DOHH2 (cell line): ENCODE measurements at regions not wholly inside any gene's neighbourhood (a gene's known extent, or its start where the extent isn't known, plus 50 kb on each side); places are given as distances from the start of the nearest gene placed in this dataset.

Source experiments
- EZH2phosphoT487 ChIP-seq: fragments of 200-600 bp; sonication (generic); IDR thresholded peaks from 2 replicates; pipeline ENCODE4 v1.6.1; 2017; ENCODE audit warnings: borderline replicate concordance, mild to moderate bottlenecking, antibody characterized with exemption, low read length, moderate library complexity, mixed read lengths
- TF ChIP-seq, protein P1 (sequence below): fragments of 200-600 bp; sonication (generic); IDR thresholded peaks from one replicate; pipeline ENCODE4 v1.5.1; 2014; ENCODE audit warnings: antibody characterized with exemption, mild to moderate bottlenecking, low read depth, low read length; ENCODE audit not compliant: poor library complexity, severe bottlenecking

DNA sequence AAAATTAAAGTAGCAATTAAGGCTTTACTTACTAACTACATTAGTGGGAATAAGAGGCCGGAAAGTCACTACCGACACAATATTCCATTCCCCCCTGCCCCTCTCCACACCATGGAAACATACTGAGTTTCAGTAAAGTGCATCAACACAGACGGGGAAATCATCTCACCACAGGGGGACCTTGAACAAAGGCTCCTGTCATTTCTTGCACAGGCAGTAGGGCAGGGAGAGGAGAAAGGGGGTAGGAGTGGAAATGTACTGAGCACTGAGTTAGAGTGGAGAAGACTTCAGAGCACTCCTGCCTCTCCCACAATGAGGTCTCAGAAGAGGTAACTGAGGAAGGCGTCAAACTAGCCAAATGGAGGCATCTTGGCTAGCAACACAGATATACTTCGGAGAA is 1426.9 kb upstream of the EYS start:
- TF ChIP-seq, protein P1, sequence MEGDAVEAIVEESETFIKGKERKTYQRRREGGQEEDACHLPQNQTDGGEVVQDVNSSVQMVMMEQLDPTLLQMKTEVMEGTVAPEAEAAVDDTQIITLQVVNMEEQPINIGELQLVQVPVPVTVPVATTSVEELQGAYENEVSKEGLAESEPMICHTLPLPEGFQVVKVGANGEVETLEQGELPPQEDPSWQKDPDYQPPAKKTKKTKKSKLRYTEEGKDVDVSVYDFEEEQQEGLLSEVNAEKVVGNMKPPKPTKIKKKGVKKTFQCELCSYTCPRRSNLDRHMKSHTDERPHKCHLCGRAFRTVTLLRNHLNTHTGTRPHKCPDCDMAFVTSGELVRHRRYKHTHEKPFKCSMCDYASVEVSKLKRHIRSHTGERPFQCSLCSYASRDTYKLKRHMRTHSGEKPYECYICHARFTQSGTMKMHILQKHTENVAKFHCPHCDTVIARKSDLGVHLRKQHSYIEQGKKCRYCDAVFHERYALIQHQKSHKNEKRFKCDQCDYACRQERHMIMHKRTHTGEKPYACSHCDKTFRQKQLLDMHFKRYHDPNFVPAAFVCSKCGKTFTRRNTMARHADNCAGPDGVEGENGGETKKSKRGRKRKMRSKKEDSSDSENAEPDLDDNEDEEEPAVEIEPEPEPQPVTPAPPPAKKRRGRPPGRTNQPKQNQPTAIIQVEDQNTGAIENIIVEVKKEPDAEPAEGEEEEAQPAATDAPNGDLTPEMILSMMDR, result no peak
- TF ChIP-seq EZH2phosphoT487, result no peak
